HCT116 (cell line): ENCODE measurements at regions not wholly inside any gene's neighbourhood (a gene's known extent, or its start where the extent isn't known, plus 50 kb on each side); places are given as distances from the start of the nearest gene placed in this dataset.

ENCODE experiments used
- CEBPB ChIP-seq: IDR thresholded peaks from 2 replicates; pipeline ENCODE4 v1.6.1; 2012; ENCODE audit warnings: low read depth
- EGR1 ChIP-seq: IDR thresholded peaks from 2 replicates; pipeline ENCODE4 v1.6.1; 2012; ENCODE audit warnings: low read depth
- EZH2 ChIP-seq: fragments of 200-600 bp; sonication (generic); IDR thresholded peaks from 2 replicates; pipeline ENCODE4 v1.6.1; 2017; ENCODE audit warnings: antibody characterized with exemption, mixed run types
- JUND ChIP-seq: IDR thresholded peaks from 2 replicates; pipeline ENCODE4 v1.6.1; 2012
- POLR2A ChIP-seq: IDR thresholded peaks from 2 replicates; pipeline ENCODE4 v1.7.0; 2011; ENCODE audit warnings: borderline replicate concordance; ENCODE audit not compliant: insufficient read depth, insufficient read length; ENCODE audit errors: extremely low read depth
- POLR2AphosphoS5 ChIP-seq: IDR thresholded peaks from 2 replicates; pipeline ENCODE4 v1.6.1; 2011; ENCODE audit warnings: mild to moderate bottlenecking, low read depth, low read length, moderate library complexity
- RAD21 ChIP-seq: IDR thresholded peaks from 2 replicates; pipeline ENCODE4 v1.6.1; 2012; ENCODE audit warnings: low read depth, mild to moderate bottlenecking
- SIN3A ChIP-seq: IDR thresholded peaks from 2 replicates; pipeline ENCODE4 v1.6.1; 2012; ENCODE audit warnings: low read depth
- ZFX ChIP-seq: fragments of 450-650 bp; IDR thresholded peaks from 2 replicates; pipeline ENCODE4 v1.6.1; 2017
- TF ChIP-seq, protein P1 (sequence below): IDR thresholded peaks from 2 replicates; pipeline ENCODE4 v1.6.1; 2012
- TF ChIP-seq, protein P2 (sequence below), 3 experiments: fragments of 200-600 bp in 1 of 3; sonication (generic) in 1 of 3; IDR thresholded peaks in 2 of 3; conservative IDR thresholded peaks in 1 of 3; 2 replicates each; pipeline ENCODE4 v1.5.1; 2012 to 2017; ENCODE audit warnings: low read depth in 2 of 3, low read length in 2 of 3, antibody characterized with exemption in 1 of 3, borderline replicate concordance in 1 of 3, control low read depth in 1 of 3, mild to moderate bottlenecking in 1 of 3, mixed read lengths in 1 of 3, mixed run types in 1 of 3, moderate library complexity in 1 of 3; ENCODE audit not compliant: insufficient read depth in 1 of 3
- TF ChIP-seq, protein P3 (sequence below): IDR thresholded peaks from 2 replicates; pipeline ENCODE4 v1.6.1; 2012

DNA sequence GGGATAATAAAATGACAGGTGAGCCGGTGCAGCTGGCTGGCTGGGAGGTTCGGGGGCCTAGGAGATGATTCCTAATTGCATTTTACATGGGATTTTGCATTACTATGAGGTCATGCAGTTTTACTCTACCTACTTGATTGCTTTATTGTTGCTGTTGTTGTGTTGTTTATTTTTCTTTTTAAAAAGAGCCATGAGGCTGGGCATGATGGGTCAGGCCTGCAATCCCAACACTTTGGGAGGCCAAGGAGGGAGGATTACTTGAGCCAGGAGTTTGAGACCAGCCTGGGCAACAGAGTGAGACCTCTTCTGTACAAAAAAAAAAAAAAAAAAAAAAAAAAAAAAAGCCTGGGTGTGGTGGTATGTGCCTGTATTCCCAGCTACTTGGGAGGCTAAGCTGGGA lies 104.8 kb downstream of the GJA1 start:
- TF ChIP-seq SIN3A (no peak), POLR2AphosphoS5 (no peak), RAD21 (no peak), EZH2 (no peak), EGR1 (no peak), POLR2A (no peak), ZFX (no peak), CEBPB (no peak), JUND (no peak)
- TF ChIP-seq, protein P1, sequence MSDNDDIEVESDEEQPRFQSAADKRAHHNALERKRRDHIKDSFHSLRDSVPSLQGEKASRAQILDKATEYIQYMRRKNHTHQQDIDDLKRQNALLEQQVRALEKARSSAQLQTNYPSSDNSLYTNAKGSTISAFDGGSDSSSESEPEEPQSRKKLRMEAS = no peak
- TF ChIP-seq, protein P2, sequence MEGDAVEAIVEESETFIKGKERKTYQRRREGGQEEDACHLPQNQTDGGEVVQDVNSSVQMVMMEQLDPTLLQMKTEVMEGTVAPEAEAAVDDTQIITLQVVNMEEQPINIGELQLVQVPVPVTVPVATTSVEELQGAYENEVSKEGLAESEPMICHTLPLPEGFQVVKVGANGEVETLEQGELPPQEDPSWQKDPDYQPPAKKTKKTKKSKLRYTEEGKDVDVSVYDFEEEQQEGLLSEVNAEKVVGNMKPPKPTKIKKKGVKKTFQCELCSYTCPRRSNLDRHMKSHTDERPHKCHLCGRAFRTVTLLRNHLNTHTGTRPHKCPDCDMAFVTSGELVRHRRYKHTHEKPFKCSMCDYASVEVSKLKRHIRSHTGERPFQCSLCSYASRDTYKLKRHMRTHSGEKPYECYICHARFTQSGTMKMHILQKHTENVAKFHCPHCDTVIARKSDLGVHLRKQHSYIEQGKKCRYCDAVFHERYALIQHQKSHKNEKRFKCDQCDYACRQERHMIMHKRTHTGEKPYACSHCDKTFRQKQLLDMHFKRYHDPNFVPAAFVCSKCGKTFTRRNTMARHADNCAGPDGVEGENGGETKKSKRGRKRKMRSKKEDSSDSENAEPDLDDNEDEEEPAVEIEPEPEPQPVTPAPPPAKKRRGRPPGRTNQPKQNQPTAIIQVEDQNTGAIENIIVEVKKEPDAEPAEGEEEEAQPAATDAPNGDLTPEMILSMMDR (IDR thresholded peaks at IDR 0.05 in 2 of 3, conservative IDR thresholded peaks at IDR 0.05 in 1 of 3; ENCODE audit: borderline replicate concordance in 1 of 3, insufficient read depth in 1 of 3, low read depth in 2 of 3, low read length in 2 of 3) = no peak
- TF ChIP-seq, protein P3, sequence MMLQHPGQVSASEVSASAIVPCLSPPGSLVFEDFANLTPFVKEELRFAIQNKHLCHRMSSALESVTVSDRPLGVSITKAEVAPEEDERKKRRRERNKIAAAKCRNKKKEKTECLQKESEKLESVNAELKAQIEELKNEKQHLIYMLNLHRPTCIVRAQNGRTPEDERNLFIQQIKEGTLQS = no peak
